DOHH2 (cell line): ENCODE measurements at regions not wholly inside any gene's neighbourhood (a gene's known extent, or its start where the extent isn't known, plus 50 kb on each side); places are given as distances from the start of the nearest gene placed in this dataset.

Experiments used
- CTCF ChIP-seq: fragments of 200-600 bp; sonication (generic); IDR thresholded peaks from one replicate; pipeline ENCODE4 v1.5.1; 2014; ENCODE audit warnings: antibody characterized with exemption, mild to moderate bottlenecking, low read depth, low read length; ENCODE audit not compliant: poor library complexity, severe bottlenecking
- EZH2phosphoT487 ChIP-seq: fragments of 200-600 bp; sonication (generic); IDR thresholded peaks from 2 replicates; pipeline ENCODE4 v1.6.1; 2017; ENCODE audit warnings: borderline replicate concordance, mild to moderate bottlenecking, antibody characterized with exemption, low read length, moderate library complexity, mixed read lengths

GRCh38 chr2:117755768-117756167 lies 58.7 kb upstream of the DDX18 start:
- no peak for TF ChIP-seq CTCF
- TF ChIP-seq EZH2phosphoT487: no peak
